Esophagus muscularis mucosa (tissue), 4 donors: ENCODE measurements at regions not wholly inside any gene's neighbourhood (a gene's known extent, or its start where the extent isn't known, plus 50 kb on each side); places are given as distances from the start of the nearest gene placed in this dataset.
"Not testable (repeated sequence)": the region's sequence is repeated elsewhere in the genome, so short reads cannot be mapped to it uniquely, and the experiment has no call there.

Experiments
- DNase-seq: peaks from one replicate; pipeline ENCODE4 v3.0.0-alpha.2; 2017; ENCODE audit errors: extremely low spot score
- H3K27ac ChIP-seq, 4 donors: fragments of 200-600 bp; sonication (generic); replicated peaks in 1 of 4; 1 replicate in 3 of 4; 2 replicates in 1 of 4; pipeline ENCODE4 v1.5.1; 2016 to 2019; ENCODE audit warnings: mild to moderate bottlenecking in 1 of 4
- H3K27me3 ChIP-seq, 4 donors: fragments of 200-600 bp; sonication (generic); one replicate each; pipeline versions ENCODE4 v1.5.1 to v1.6.0; 2016 to 2019
- H3K36me3 ChIP-seq, 4 donors: fragments of 200-600 bp; sonication (generic); one replicate each; pipeline ENCODE4 v1.5.1; 2016 to 2019
- H3K4me1 ChIP-seq, 4 donors: fragments of 200-600 bp; sonication (generic); one replicate each; pipeline ENCODE4 v1.5.1; 2016 to 2019
- H3K4me3 ChIP-seq, 4 donors: fragments of 200-600 bp; sonication (generic); 1 replicate in 2 of 4; 2 replicates in 2 of 4; pipeline ENCODE4 v1.5.1; 2016 to 2019; ENCODE audit warnings: mild to moderate bottlenecking in 4 of 4, moderate library complexity in 1 of 4
- H3K9me3 ChIP-seq, 4 donors: fragments of 200-600 bp; sonication (generic); 1 replicate in 3 of 4; 2 replicates in 1 of 4; pipeline ENCODE4 v1.5.1; 2016 to 2019
- CTCF ChIP-seq, 3 experiments: fragments of 200-600 bp in 2 of 3; fragments of 450-650 bp in 1 of 3; sonication (generic) in 2 of 3; IDR thresholded peaks; one replicate each; pipeline ENCODE4 v1.5.1; 2017 to 2019; ENCODE audit warnings: antibody characterized with exemption in 3 of 3, mild to moderate bottlenecking in 2 of 3, moderate library complexity in 1 of 3
- EP300 ChIP-seq: sonication (generic); formaldehyde crosslinking; IDR thresholded peaks from one replicate; pipeline ENCODE4 v1.6.1; 2017; ENCODE audit warnings: antibody characterized with exemption
- POLR2A ChIP-seq: fragments of 450-650 bp; IDR thresholded peaks from one replicate; pipeline ENCODE4 v1.6.1; 2017; ENCODE audit warnings: antibody characterized with exemption, moderate library complexity, mild to moderate bottlenecking, low read depth
- POLR2AphosphoS5 ChIP-seq, 2 donors: sonication (generic); formaldehyde crosslinking; IDR thresholded peaks; one replicate each; pipeline ENCODE4 v1.6.1; 2017; ENCODE audit warnings: antibody characterized with exemption in 2 of 2
- WGBS: methylation state at CpG from one replicate; pipeline ENCODE4 v1.1.5; 2018; 5-methylcytosine and 5-hydroxymethylcytosine counted together
- intact Hi-C: fragments of 100-400 bp; cut with DNase I; formaldehyde crosslinking; loops from one replicate; pipeline ENCODE4 v1.15.1; 2023

GRCh38 chrX:122220644-122221373 lies 963.3 kb upstream of the GRIA3 start:
- Histone ChIP-seq H3K4me3 (no peak overlapping the region), H3K4me1 (no peaks in the 10 kb centered on the region), H3K36me3 (no peaks in the 10 kb centered on the region), H3K27ac (no peak overlapping the region), H3K9me3 (no peaks in the 10 kb centered on the region), H3K27me3 (no peaks in the 10 kb centered on the region)
- no peak for DNase-seq
- WGBS = 39% methylated on average over 3 of the region's 3 CpGs
- TF ChIP-seq CTCF (IDR thresholded peaks at IDR 0.05) (no peak), EP300 (no peak), POLR2A (no peak), POLR2AphosphoS5 (IDR thresholded peaks at IDR 0.05) (no peak)
- intact Hi-C loops = no loop called here

GRCh38 chrX:122221810-122222209 lies 962.3 kb upstream of the GRIA3 start:
- H3K27me3 ChIP-seq, H3K36me3 ChIP-seq, DNase-seq, H3K9me3 ChIP-seq, intact Hi-C loops, H3K4me3 ChIP-seq, H3K4me1 ChIP-seq, H3K27ac ChIP-seq: not testable (repeated sequence)
- 10% methylated on average over 4 of the region's 4 CpGs for WGBS

- H3K27me3 ChIP-seq, DNase-seq, H3K9me3 ChIP-seq, H3K4me1 ChIP-seq, H3K4me3 ChIP-seq, H3K36me3 ChIP-seq, H3K27ac ChIP-seq, intact Hi-C loops: not testable (repeated sequence)
- 60% methylated on average over 1 of the region's 9 CpGs for WGBS
Observed at GRCh38 chrX:122224137-122224536, 959.9 kb upstream of the GRIA3 start.

- H3K27ac ChIP-seq = no peak overlapping the region
- H3K4me3 ChIP-seq = no peak overlapping the region
- H3K4me1 ChIP-seq = no peaks in the 10 kb centered on the region
- H3K27me3 ChIP-seq = no peaks in the 10 kb centered on the region
- no peak for DNase-seq
- no peaks in the 10 kb centered on the region for H3K9me3 ChIP-seq
- H3K36me3 ChIP-seq = no peaks in the 10 kb centered on the region
- intact Hi-C loops = no loop called here
- no peak for TF ChIP-seq EP300
- no peak for TF ChIP-seq CTCF (IDR thresholded peaks at IDR 0.05)
- TF ChIP-seq POLR2AphosphoS5 (IDR thresholded peaks at IDR 0.05) = no peak
- TF ChIP-seq POLR2A = no peak
Observed at GRCh38 chrX:122238801-122239200, 945.3 kb upstream of the GRIA3 start.

GRCh38 chrX:122241959-122242358 lies 942.1 kb upstream of the GRIA3 start:
- Histone ChIP-seq H3K36me3 (no peaks in the 10 kb centered on the region), H3K27ac (no peak overlapping the region), H3K27me3 (no peaks in the 10 kb centered on the region), H3K9me3 (no peaks in the 10 kb centered on the region), H3K4me1 (no peaks in the 10 kb centered on the region), H3K4me3 (no peak overlapping the region)
- TF ChIP-seq CTCF (IDR thresholded peaks at IDR 0.05) (no peak), EP300 (no peak), POLR2A (no peak), POLR2AphosphoS5 (IDR thresholded peaks at IDR 0.05) (no peak)
- no peak for DNase-seq
- intact Hi-C loops = no loop called here
- WGBS = 76% methylated on average over 7 of the region's 7 CpGs

- Histone ChIP-seq H3K36me3 (no peaks in the 10 kb centered on the region), H3K27ac (no peak overlapping the region), H3K4me1 (no peaks in the 10 kb centered on the region), H3K9me3 (no peaks in the 10 kb centered on the region), H3K27me3 (no peaks in the 10 kb centered on the region), H3K4me3 (no peak overlapping the region)
- WGBS = 46% methylated on average over 2 of the region's 2 CpGs
- TF ChIP-seq POLR2AphosphoS5 (IDR thresholded peaks at IDR 0.05) (no peak), EP300 (no peak)
- DNase-seq = no peak
- intact Hi-C loops = no loop called here
Observed at GRCh38 chrX:122244080-122244479, 940.0 kb upstream of the GRIA3 start.
